ENCODE measurements at regions not wholly inside any gene's neighbourhood (a gene's known extent, or its start where the extent isn't known, plus 50 kb on each side); places are given as distances from the start of the nearest gene placed in this dataset.
A peak's percentile ranks its signal among the peaks of the same experiment; 100 is the strongest.

DNA sequence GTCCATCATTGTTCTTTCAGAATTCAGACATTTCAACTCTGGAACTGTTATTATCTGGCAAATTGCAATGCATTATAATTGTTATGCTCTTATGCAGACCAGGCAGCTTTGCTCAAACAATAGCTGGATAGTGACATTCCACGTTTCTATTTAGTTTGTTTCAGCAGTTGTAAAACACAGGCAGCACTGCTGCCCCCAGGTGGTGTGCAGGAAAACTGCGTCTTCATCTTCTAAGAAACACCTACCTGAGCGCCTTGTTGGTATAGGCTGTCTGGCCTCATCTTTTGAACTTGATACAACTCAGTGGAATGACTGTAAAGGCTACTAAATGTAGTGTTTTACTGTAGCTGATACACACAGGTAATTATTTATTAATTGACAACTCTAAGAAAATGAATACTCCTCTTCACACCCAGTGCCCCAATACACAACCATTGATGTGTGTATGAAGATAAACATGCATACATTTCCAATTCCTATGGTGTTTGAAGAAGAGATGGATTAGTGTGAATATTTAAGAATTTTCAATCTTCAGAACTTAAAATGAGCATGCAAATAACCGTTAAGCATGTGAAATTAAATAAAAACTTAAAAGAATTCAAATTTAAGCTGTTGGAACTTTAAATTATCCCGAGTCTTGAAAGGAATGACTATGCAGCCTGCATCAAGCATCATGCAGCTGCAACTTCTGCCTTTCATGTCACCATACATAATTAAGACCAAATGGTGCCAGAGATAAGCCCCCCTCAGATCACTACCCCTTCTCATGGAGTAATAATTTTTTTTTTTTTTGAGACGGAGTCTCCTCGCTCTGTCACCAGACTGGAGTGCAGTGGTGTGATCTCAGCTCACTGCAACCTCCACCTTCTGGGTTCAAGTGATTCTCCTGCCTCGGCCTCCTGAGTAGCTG, 85.6 kb downstream of the CD8B2 start:
- DNase-seq: no peak
- 62 to 75% methylated on average over 8 of the region's 8 CpGs for WGBS, 2 donors
- Histone ChIP-seq H3K27me3 (no peaks in the 10 kb centered on the region), H3K9me3 (no peaks in the 10 kb centered on the region), H3K27ac (no peak overlapping the region), H3K36me3 (no peaks in the 10 kb centered on the region), H3K4me1 (peaks cover 0 to 6% (median 4%) of the 10 kb centered on the region in 3 donors), H3K4me3 (no peak overlapping the region)
- TF ChIP-seq CTCF (IDR thresholded peaks at IDR 0.05): peak in 5 of 6 experiments; percentile 29 to 47 (median 35)
- TF ChIP-seq POLR2A (IDR thresholded peaks at IDR 0.05): no peak
- intact Hi-C loops (cut with DNase I): no loop called here

DNA sequence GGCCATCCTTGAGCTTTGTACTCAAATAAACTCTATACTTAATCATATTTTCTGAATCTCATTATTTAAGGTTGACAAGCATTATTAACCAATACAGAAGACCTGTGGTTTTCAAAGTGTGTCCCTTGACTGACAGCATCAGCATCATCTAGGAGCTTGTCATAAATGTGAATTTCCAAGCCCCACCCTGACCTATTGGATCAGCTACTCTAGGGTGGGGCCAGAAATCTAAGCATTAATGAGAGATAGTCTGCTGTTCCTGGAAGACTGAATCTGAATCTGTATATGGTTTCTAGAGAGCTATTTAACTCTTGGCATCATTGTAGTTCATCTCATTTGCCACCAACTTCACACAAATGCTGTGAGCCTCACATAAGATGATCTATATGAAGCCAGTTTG, 86.6 kb downstream of the CD8B2 start:
- no peak overlapping the region for H3K4me3 ChIP-seq
- H3K27ac ChIP-seq: no peak overlapping the region
- H3K9me3 ChIP-seq: no peaks in the 10 kb centered on the region
- TF ChIP-seq CTCF (IDR thresholded peaks at IDR 0.05) (no peak), POLR2A (IDR thresholded peaks at IDR 0.05) (no peak)
- DNase-seq: no peak
- no peaks in the 10 kb centered on the region for H3K36me3 ChIP-seq
- intact Hi-C loops (cut with DNase I): no loop called here
- H3K27me3 ChIP-seq: peaks cover 0 to 4% (median 0%) of the 10 kb centered on the region in 4 donors
- peaks cover 0 to 6% (median 4%) of the 10 kb centered on the region in 3 donors for H3K4me1 ChIP-seq

DNA sequence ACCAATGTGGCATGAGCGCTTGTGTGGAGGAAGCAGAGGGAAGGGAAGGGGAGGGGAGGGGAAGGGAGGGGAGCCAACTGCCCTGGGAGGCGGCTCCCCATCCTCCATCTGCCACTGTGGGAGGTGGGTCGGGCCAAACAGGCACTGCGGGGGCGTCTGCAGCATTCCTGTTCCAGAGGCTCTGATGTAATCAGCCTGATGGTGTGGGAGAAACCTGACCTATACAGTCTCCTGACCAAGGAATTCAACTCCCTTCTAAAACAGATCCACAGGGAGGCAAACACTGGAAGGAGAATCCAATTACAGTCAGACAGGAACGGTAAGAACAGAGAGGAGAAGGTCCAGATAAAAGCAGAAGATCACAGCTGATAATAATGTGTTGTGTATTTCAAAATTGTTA, 88.8 kb downstream of the CD8B2 start:
- H3K27me3 ChIP-seq: peaks cover 0 to 22% (median 0%) of the 10 kb centered on the region in 4 donors
- peaks cover 0 to 13% (median 4%) of the 10 kb centered on the region in 3 donors for H3K4me1 ChIP-seq
- H3K9me3 ChIP-seq: no peaks in the 10 kb centered on the region
- TF ChIP-seq CTCF (IDR thresholded peaks at IDR 0.05): no peak
- TF ChIP-seq POLR2A (IDR thresholded peaks at IDR 0.05): no peak
- H3K27ac ChIP-seq: peak overlapping the region in 2 of 4 donors; percentile 26 to 44
- H3K4me3 ChIP-seq: no peak overlapping the region
- 33 to 56% methylated on average over 6 of the region's 6 CpGs for WGBS, 2 donors
- DNase-seq: no peak
- H3K36me3 ChIP-seq: no peaks in the 10 kb centered on the region
- intact Hi-C loops (cut with DNase I): no loop called here

- Histone ChIP-seq H3K27me3 (peaks cover 0 to 33% (median 0%) of the 10 kb centered on the region in 4 donors), H3K4me1 (peaks cover 0 to 20% (median 7%) of the 10 kb centered on the region in 3 donors)
- TF ChIP-seq CTCF (IDR thresholded peaks at IDR 0.05): no peak
- TF ChIP-seq POLR2A (IDR thresholded peaks at IDR 0.05): no peak
Observed at GRCh38 chr2:106577255-106577651, 90.1 kb downstream of the CD8B2 start.

GRCh38 chr2:106579750-106580197, 92.6 kb downstream of the CD8B2 start:
- DNase-seq: no peak
- WGBS, 2 donors: 46 to 58% methylated on average over 9 of the region's 9 CpGs
- intact Hi-C loops (cut with DNase I): loop anchor here (10.0 kb wide), 1 partner anchor 475 kb away; no protein-coding TSS in a partner anchor
- peaks cover 0 to 51% (median 0%) of the 10 kb centered on the region in 4 donors for H3K27me3 ChIP-seq
- no peak overlapping the region for H3K27ac ChIP-seq
- H3K36me3 ChIP-seq: no peaks in the 10 kb centered on the region
- TF ChIP-seq CTCF (IDR thresholded peaks at IDR 0.05) (no peak), POLR2A (IDR thresholded peaks at IDR 0.05) (no peak)
- H3K9me3 ChIP-seq: no peaks in the 10 kb centered on the region
- H3K4me3 ChIP-seq: no peak overlapping the region
- H3K4me1 ChIP-seq: peaks cover 0 to 25% (median 7%) of the 10 kb centered on the region in 3 donors

More at GRCh38 chr2:106577255-106577651, 90.1 kb downstream of the CD8B2 start:
- WGBS, 2 donors: 87 to 92% methylated on average over 5 of the region's 5 CpGs
- DNase-seq: no peak
- intact Hi-C loops (cut with DNase I): no loop called here
- H3K36me3 ChIP-seq: no peaks in the 10 kb centered on the region
- H3K9me3 ChIP-seq: no peaks in the 10 kb centered on the region
- H3K27ac ChIP-seq: no peak overlapping the region
- H3K4me3 ChIP-seq: no peak overlapping the region
